Osteocyte (in vitro differentiated cells): ENCODE measurements at regions not wholly inside any gene's neighbourhood (a gene's known extent, or its start where the extent isn't known, plus 50 kb on each side); places are given as distances from the start of the nearest gene placed in this dataset.

Experiments used
- DNase-seq: peaks from one replicate; pipeline ENCODE4 v3.0.0; 2021; ENCODE audit warnings: mixed read lengths; ENCODE audit not compliant: unreplicated experiment; ENCODE audit errors: extremely low spot score
- H3K27ac Mint-ChIP-seq: one replicate; pipeline ENCODE4 v1.8.0; 2021; ENCODE audit warnings: mild to moderate bottlenecking, mixed read lengths; ENCODE audit not compliant: unreplicated experiment
- H3K27me3 Mint-ChIP-seq: one replicate; pipeline ENCODE4 v1.8.0; 2021; ENCODE audit warnings: mixed read lengths; ENCODE audit not compliant: unreplicated experiment
- H3K36me3 Mint-ChIP-seq: one replicate; pipeline ENCODE4 v1.8.0; 2021; ENCODE audit warnings: mixed read lengths; ENCODE audit not compliant: unreplicated experiment
- H3K4me1 Mint-ChIP-seq: one replicate; pipeline ENCODE4 v1.8.0; 2021; ENCODE audit warnings: mixed read lengths; ENCODE audit not compliant: unreplicated experiment
- H3K4me3 Mint-ChIP-seq: one replicate; pipeline ENCODE4 v1.8.0; 2021; ENCODE audit warnings: mild to moderate bottlenecking, moderate library complexity, mixed read lengths; ENCODE audit not compliant: unreplicated experiment
- H3K9me3 Mint-ChIP-seq: one replicate; pipeline ENCODE4 v1.8.0; 2021; ENCODE audit warnings: mixed read lengths; ENCODE audit not compliant: unreplicated experiment
- TF ChIP-seq, protein P1 (sequence below): fragments of 200-600 bp; sonication (generic); IDR thresholded peaks from 2 replicates; pipeline ENCODE4 v1.5.0; 2021; ENCODE audit warnings: antibody characterized with exemption, mild to moderate bottlenecking, moderate library complexity

DNA sequence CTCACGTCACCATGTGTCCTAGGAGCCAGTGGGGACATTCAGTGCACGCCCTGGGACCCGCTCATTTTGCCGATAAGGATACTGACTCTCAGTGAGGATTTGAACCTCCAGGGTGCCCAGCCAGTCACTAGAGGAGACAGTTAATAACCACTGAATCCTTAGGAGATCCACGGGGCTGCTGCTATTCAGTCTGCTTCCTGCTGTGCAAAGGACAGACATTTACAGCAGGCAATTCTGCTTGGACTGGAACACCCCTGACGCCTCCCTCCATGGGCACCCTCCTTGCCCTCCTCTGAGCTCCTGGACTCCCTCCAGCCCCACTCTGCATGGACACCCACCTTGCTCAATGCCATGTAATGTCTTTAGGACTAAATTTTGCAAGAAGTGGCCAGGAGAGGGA is 265.5 kb downstream of the EIPR1 start:
- Mint-ChIP-seq H3K4me1 (no peaks in the 10 kb centered on the region), H3K27me3 (no peaks in the 10 kb centered on the region), H3K9me3 (no peaks in the 10 kb centered on the region), H3K27ac (no peak overlapping the region), H3K36me3 (no peaks in the 10 kb centered on the region), H3K4me3 (no peak overlapping the region)
- TF ChIP-seq, protein P1, sequence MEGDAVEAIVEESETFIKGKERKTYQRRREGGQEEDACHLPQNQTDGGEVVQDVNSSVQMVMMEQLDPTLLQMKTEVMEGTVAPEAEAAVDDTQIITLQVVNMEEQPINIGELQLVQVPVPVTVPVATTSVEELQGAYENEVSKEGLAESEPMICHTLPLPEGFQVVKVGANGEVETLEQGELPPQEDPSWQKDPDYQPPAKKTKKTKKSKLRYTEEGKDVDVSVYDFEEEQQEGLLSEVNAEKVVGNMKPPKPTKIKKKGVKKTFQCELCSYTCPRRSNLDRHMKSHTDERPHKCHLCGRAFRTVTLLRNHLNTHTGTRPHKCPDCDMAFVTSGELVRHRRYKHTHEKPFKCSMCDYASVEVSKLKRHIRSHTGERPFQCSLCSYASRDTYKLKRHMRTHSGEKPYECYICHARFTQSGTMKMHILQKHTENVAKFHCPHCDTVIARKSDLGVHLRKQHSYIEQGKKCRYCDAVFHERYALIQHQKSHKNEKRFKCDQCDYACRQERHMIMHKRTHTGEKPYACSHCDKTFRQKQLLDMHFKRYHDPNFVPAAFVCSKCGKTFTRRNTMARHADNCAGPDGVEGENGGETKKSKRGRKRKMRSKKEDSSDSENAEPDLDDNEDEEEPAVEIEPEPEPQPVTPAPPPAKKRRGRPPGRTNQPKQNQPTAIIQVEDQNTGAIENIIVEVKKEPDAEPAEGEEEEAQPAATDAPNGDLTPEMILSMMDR = no peak
- peak; percentile 76 for DNase-seq

DNA sequence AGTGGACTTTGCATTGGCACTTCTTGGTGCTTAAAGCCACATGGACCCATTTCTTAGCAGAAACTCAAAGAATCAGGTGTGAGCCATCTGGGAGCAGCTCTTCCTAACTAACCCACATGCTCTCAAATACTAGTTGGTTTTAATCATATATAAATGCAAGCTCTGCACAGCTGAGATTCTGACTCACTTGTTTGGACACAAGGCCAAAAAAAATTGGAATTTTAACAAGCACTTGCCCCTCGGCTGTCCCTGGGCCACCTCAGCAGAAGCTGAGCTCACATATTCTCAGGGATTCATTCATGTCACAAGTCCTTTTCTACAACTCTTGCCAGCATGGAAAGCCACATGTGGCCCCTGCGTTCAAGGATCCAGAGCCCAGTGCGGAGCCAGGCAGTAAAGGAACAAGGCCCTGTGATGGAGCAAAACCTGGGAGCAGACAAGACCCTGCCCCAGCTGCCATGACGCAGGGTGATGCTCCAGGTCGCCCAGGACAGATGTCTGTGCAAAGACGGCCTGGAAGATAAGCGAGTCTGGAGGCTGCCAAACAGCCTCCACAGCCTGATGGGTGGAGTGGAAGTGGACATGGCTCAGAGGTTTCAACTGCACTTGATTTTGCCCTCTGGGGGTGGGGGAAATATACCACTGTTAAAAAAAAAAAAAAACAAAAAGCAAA is 266.5 kb downstream of the EIPR1 start:
- Mint-ChIP-seq H3K9me3 (no peaks in the 10 kb centered on the region), H3K4me3 (no peak overlapping the region), H3K27ac (no peak overlapping the region), H3K36me3 (no peaks in the 10 kb centered on the region), H3K4me1 (no peaks in the 10 kb centered on the region), H3K27me3 (no peaks in the 10 kb centered on the region)
- TF ChIP-seq, protein P1 = no peak
- DNase-seq = peak; percentile 56

DNA sequence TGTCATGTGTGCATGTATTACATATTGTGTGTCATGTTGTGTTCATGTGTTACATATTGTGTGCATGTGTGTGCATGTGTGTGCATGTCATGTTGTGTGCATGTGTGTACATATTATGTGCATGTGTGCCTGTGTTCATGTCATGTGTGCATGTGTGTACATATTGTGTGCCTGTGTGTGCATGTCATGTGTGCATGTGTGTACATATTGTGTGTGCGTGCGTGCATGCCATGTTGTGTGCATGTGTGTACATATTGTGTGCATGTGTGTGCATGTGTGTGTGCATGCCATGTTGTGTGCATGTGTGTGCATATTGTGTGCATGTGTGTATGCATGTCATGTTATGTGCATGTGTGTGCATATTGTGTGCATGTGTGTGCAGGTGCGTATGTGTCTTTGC is 267.1 kb downstream of the EIPR1 start:
- Mint-ChIP-seq H3K4me3 (no peak overlapping the region), H3K27ac (no peak overlapping the region), H3K27me3 (no peaks in the 10 kb centered on the region), H3K4me1 (no peaks in the 10 kb centered on the region), H3K36me3 (no peaks in the 10 kb centered on the region), H3K9me3 (no peaks in the 10 kb centered on the region)
- DNase-seq = no peak
- TF ChIP-seq, protein P1 = no peak

DNA sequence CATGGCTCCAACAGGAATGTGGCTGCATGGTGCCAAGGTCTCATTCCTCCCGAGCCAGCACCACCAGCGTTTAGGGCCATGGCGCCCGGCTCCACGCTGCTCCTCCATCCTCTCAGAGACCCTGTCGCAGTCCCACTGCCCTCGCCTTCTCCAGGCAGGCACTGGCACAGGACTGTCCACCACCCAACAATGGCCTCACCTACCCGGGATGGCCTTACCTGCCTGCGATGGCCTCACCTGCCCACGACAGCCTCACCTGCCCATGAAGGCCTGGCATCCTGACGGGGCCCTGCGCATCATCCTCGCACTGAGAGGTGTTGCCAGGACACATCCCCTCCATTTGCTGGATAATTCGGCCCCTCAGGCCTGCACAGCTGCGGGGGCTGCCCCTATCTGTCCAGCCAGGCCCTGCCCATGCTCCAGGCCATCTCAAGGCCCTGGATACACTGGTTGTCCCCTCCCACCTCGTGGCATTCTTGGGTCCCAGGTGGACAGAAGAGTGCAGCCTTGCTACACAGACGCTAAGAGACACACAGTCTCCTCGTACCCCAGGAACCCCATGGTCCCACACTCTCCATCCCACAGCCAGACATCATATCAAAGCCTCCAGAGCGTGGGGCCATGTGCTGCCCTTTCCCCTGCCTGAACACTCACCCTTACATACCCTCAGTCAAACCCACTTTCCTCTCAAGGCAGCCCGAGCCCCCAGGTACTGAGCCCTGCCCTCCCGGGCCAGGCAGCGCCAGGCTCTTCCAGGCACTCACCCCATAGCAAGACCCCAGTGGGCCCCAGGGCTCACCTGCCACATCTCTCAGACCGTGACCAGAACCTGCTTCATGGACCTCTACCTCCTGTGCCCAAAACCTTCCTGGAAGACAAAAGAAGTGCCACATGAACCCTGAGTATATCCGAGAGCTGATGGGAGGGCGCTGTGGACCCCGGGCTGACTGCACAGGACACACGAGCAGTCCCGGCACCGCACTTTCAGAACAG is 268.6 kb downstream of the EIPR1 start:
- no peaks in the 10 kb centered on the region for H3K9me3 Mint-ChIP-seq
- H3K27ac Mint-ChIP-seq = no peak overlapping the region
- DNase-seq = peak; percentile 80
- H3K27me3 Mint-ChIP-seq = no peaks in the 10 kb centered on the region
- no peak overlapping the region for H3K4me3 Mint-ChIP-seq
- H3K36me3 Mint-ChIP-seq = no peaks in the 10 kb centered on the region
- no peaks in the 10 kb centered on the region for H3K4me1 Mint-ChIP-seq
- TF ChIP-seq, protein P1 = no peak

DNA sequence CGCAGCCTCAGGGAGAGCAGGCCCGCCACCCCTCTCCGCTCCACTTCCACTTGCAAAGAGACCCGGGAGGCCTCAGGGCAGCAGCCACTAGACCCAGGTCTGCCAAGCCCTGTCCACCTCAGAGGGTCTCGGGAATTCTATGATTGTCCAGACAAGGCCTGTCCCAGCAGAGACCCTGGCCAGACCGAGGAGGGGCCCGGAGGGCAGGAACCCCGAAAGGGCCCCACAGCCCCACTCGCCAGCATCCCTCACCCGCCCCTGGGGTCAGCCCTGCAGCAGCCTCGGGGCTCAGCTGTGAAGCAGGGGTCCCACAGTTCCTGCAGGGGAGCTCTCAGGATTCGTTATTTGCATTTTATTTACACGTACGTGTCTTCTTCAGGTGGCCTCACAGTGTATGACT is 269.5 kb downstream of the EIPR1 start:
- DNase-seq = peak; percentile 83
- Mint-ChIP-seq H3K4me1 (no peaks in the 10 kb centered on the region), H3K36me3 (no peaks in the 10 kb centered on the region), H3K27ac (no peak overlapping the region), H3K9me3 (no peaks in the 10 kb centered on the region), H3K4me3 (no peak overlapping the region), H3K27me3 (no peaks in the 10 kb centered on the region)
- TF ChIP-seq, protein P1 = no peak
